Natural killer cell (primary cell): ENCODE measurements at regions not wholly inside any gene's neighbourhood (a gene's known extent, or its start where the extent isn't known, plus 50 kb on each side); places are given as distances from the start of the nearest gene placed in this dataset.

ENCODE experiments used
- ATAC-seq, 3 donors: fragments of 150-1000 bp in 2 of 3; fragments of 200-7000 bp in 1 of 3; cut with Tn5 transposase; 1 replicate in 1 of 3; 2 replicates in 2 of 3; pipeline ENCODE4 v1.10.0; 2021; ENCODE audit warnings: mild to moderate bottlenecking in 2 of 3, moderate library complexity in 2 of 3
- DNase-seq, 2 donors: peaks; one replicate each; pipeline versions ENCODE4 v3.0.0 to v3.0.0-alpha.2; 2013 to 2021; ENCODE audit warnings: mixed read lengths in 1 of 2
- H3K27ac ChIP-seq: one replicate; pipeline ENCODE4 v1.5.1; 2013; ENCODE audit warnings: mild to moderate bottlenecking, low read length
- H3K27me3 ChIP-seq: one replicate; pipeline ENCODE4 v1.6.1; 2013; ENCODE audit warnings: low read length; ENCODE audit not compliant: control insufficient read depth, insufficient read depth
- H3K36me3 ChIP-seq: one replicate; pipeline ENCODE4 v1.6.1; 2013; ENCODE audit warnings: low read length; ENCODE audit not compliant: control insufficient read depth, insufficient read depth
- H3K4me1 ChIP-seq: one replicate; pipeline ENCODE4 v1.6.1; 2013; ENCODE audit warnings: low read length; ENCODE audit not compliant: control insufficient read depth, insufficient read depth
- H3K4me3 ChIP-seq: one replicate; pipeline ENCODE4 v1.5.1; 2013; ENCODE audit warnings: low read length
- H3K9me3 ChIP-seq: one replicate; pipeline ENCODE4 v1.6.1; 2013; ENCODE audit warnings: low read length; ENCODE audit not compliant: control insufficient read depth, insufficient read depth
- H3K27ac Mint-ChIP-seq, 2 donors: one replicate each; pipeline ENCODE4 v1.8.0; 2022; ENCODE audit warnings: mild to moderate bottlenecking in 2 of 2, mixed read lengths in 2 of 2, moderate library complexity in 1 of 2
- H3K27me3 Mint-ChIP-seq, 2 donors: one replicate each; pipeline ENCODE4 v1.8.0; 2022; ENCODE audit warnings: low read depth in 2 of 2, mixed read lengths in 2 of 2
- H3K36me3 Mint-ChIP-seq: one replicate; pipeline ENCODE4 v1.8.0; 2022; ENCODE audit warnings: mixed read lengths
- H3K4me1 Mint-ChIP-seq, 2 donors: one replicate each; pipeline ENCODE4 v1.8.0; 2022; ENCODE audit warnings: mixed read lengths in 2 of 2
- H3K4me3 Mint-ChIP-seq: one replicate; pipeline ENCODE4 v1.8.0; 2022; ENCODE audit warnings: mild to moderate bottlenecking, moderate library complexity, mixed read lengths
- H3K9me3 Mint-ChIP-seq, 2 donors: one replicate each; pipeline ENCODE4 v1.8.0; 2022; ENCODE audit warnings: mixed read lengths in 2 of 2
- CTCF ChIP-seq: fragments of 200-600 bp; IDR thresholded peaks from one replicate; pipeline ENCODE4 v1.8.0; 2022; ENCODE audit warnings: antibody characterized with exemption
- WGBS: methylation state at CpG from one replicate; pipeline ENCODE4 v1.1.7; 2013; ENCODE audit warnings: missing lambda C conversion rate; ENCODE audit not compliant: insufficient coverage; 5-methylcytosine and 5-hydroxymethylcytosine counted together
- intact Hi-C: fragments of 100-400 bp; cut with micrococcal nuclease; formaldehyde crosslinking; loops from one replicate; pipeline ENCODE4 v1.14.2; 2022

DNA sequence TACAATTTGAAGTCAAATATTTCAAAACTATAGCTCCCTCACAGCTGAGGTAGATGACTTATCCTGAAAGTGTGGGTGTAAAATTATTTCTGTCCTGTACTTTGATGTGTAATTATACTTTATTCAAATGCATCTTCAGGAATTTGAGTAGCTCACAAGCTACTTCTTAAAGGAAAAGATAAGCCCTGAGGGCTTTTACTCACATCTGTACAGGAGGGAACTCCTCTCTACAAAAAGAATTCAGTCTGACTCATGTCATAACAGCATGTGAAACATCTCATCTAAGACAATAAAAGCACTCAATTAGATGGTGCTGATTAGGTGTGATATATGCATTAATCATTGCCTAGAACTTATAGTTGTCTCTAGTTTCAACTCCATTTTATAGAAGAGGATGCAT is 452.0 kb downstream of the PRKD1 start:
- Histone ChIP-seq H3K4me3 (no peak overlapping the region), H3K27me3 (no peaks in the 10 kb centered on the region), H3K4me1 (no peaks in the 10 kb centered on the region), H3K36me3 (no peaks in the 10 kb centered on the region), H3K27ac (no peak overlapping the region), H3K9me3 (peaks cover 2% of the 10 kb centered on the region)
- Mint-ChIP-seq H3K36me3 (no peaks in the 10 kb centered on the region), H3K4me3 (no peak overlapping the region), H3K9me3 (peaks cover 0 to 11% of the 10 kb centered on the region in 2 donors), H3K4me1 (no peaks in the 10 kb centered on the region), H3K27me3 (no peaks in the 10 kb centered on the region), H3K27ac (no peak overlapping the region)
- intact Hi-C loops: no loop called here
- no peak for TF ChIP-seq CTCF
- ATAC-seq (no peak), DNase-seq (no peak)

DNA sequence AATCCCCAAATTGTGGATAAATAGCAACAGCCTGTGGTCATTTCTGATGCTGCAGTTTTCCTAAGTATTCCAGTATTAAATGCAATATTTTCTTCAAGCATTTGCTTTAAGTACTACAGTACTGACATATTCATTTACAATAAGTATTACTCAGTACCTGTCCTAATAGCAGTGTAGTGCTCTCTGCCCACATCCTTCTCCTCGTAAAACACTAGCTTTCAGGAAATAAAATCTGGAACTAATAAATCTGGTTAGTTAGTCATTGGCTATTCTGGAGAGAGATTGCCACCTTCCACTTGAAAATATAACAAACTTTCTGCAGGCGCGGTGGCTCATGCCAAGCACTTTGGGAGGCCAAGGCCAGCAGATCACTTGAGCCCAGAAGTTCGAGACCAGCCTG is 441.5 kb downstream of the PRKD1 start:
- Histone ChIP-seq H3K36me3 (no peaks in the 10 kb centered on the region), H3K27ac (no peak overlapping the region), H3K9me3 (peaks cover 4% of the 10 kb centered on the region), H3K4me3 (no peak overlapping the region), H3K4me1 (no peaks in the 10 kb centered on the region), H3K27me3 (no peaks in the 10 kb centered on the region)
- Mint-ChIP-seq H3K27ac (no peak overlapping the region), H3K36me3 (peaks cover 7% of the 10 kb centered on the region), H3K4me3 (no peak overlapping the region), H3K27me3 (no peaks in the 10 kb centered on the region), H3K4me1 (no peaks in the 10 kb centered on the region), H3K9me3 (peaks cover 12% of the 10 kb centered on the region in 2 donors)
- DNase-seq (no peak), ATAC-seq (no peak)
- TF ChIP-seq CTCF: no peak
- intact Hi-C loops: no loop called here
- 92% methylated on average over 3 of the region's 4 CpGs for WGBS

DNA sequence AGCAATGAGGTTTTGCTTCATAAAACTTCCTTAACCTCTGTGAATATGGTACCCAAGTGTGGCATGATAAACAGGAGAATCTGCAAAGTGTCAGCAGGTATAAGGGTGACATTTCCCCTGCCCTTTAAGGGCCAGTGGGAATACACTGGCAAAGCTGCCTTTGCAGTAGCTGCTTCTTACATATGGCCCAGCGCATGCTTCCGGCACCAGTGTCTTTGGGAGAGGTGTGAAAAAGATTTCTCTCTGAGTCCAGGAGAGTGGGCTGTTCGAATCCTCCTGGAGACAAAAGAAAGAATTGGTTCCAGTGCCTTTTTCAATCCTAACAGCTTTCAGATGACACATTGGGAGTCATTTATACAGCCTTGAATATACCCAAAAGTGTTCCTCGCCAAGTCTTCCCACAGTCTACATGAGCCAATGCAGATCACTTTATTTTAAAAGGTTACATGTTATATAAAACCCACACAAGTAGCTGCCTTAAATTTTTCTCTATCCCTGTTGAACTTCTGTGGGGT is 437.7 kb downstream of the PRKD1 start:
- no peak overlapping the region for H3K4me3 Mint-ChIP-seq
- no peaks in the 10 kb centered on the region for H3K9me3 ChIP-seq
- WGBS: 74% methylated on average over 4 of the region's 4 CpGs
- H3K4me3 ChIP-seq: no peak overlapping the region
- H3K27me3 ChIP-seq: no peaks in the 10 kb centered on the region
- no peak for TF ChIP-seq CTCF
- ATAC-seq: no peak
- H3K36me3 Mint-ChIP-seq: peaks cover 8% of the 10 kb centered on the region
- no peak overlapping the region for H3K27ac Mint-ChIP-seq
- no peaks in the 10 kb centered on the region for H3K4me1 Mint-ChIP-seq
- DNase-seq: no peak
- no peaks in the 10 kb centered on the region for H3K27me3 Mint-ChIP-seq
- no peaks in the 10 kb centered on the region for H3K4me1 ChIP-seq
- H3K36me3 ChIP-seq: no peaks in the 10 kb centered on the region
- intact Hi-C loops: no loop called here
- H3K9me3 Mint-ChIP-seq: peaks cover 17% of the 10 kb centered on the region in 2 donors
- no peak overlapping the region for H3K27ac ChIP-seq

DNA sequence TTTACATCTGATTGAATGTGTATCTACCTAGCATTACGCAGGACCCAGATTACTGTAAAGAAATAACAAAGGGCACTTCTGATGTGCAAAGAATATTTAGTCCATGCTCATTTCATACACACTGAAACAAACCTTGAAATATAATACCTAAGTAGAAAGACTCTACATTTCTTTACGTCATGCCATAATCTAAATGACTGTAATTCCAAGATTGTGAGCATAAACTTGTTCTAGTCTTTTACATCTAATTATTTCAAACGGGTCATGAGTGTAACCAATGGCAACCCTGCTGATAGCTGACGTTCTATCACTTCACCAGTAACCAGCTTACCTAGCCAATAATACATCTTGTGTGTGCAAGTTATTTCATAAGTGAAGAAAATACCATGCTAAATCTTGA is 433.8 kb downstream of the PRKD1 start:
- no peaks in the 10 kb centered on the region for H3K4me1 ChIP-seq
- Mint-ChIP-seq H3K27me3 (no peaks in the 10 kb centered on the region), H3K27ac (no peak overlapping the region), H3K36me3 (peaks cover 8% of the 10 kb centered on the region), H3K4me3 (no peak overlapping the region), H3K9me3 (peaks cover 13 to 22% of the 10 kb centered on the region in 2 donors), H3K4me1 (no peaks in the 10 kb centered on the region)
- DNase-seq: no peak
- intact Hi-C loops: no loop called here
- no peaks in the 10 kb centered on the region for H3K36me3 ChIP-seq
- H3K9me3 ChIP-seq: no peaks in the 10 kb centered on the region
- no peak overlapping the region for H3K4me3 ChIP-seq
- no peak for ATAC-seq
- 89% methylated on average over 2 of the region's 4 CpGs for WGBS
- no peaks in the 10 kb centered on the region for H3K27me3 ChIP-seq
- no peak overlapping the region for H3K27ac ChIP-seq
- no peak for TF ChIP-seq CTCF
